ENCODE measurements at regions not wholly inside any gene's neighbourhood (a gene's known extent, or its start where the extent isn't known, plus 50 kb on each side); places are given as distances from the start of the nearest gene placed in this dataset.

DNA sequence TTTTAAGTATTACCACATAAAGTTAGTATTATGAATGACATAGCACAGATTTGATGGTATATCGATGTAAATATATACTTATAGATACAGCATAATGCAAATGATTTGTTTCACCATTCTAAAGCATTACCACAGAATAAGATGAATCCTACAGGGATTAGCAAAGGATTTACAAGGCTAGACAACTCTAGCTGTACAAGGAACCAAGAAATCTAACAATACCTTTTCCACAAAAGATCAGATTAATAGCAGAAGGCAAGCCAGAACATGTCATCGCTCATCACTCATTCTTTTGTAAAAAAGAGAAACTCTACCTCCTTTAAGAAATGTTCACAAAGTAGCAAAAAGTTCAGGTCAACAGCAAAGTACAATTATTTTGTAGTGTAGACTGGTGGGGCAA, 105.1 kb upstream of the ANK3 start:
- TF ChIP-seq, protein P1, sequence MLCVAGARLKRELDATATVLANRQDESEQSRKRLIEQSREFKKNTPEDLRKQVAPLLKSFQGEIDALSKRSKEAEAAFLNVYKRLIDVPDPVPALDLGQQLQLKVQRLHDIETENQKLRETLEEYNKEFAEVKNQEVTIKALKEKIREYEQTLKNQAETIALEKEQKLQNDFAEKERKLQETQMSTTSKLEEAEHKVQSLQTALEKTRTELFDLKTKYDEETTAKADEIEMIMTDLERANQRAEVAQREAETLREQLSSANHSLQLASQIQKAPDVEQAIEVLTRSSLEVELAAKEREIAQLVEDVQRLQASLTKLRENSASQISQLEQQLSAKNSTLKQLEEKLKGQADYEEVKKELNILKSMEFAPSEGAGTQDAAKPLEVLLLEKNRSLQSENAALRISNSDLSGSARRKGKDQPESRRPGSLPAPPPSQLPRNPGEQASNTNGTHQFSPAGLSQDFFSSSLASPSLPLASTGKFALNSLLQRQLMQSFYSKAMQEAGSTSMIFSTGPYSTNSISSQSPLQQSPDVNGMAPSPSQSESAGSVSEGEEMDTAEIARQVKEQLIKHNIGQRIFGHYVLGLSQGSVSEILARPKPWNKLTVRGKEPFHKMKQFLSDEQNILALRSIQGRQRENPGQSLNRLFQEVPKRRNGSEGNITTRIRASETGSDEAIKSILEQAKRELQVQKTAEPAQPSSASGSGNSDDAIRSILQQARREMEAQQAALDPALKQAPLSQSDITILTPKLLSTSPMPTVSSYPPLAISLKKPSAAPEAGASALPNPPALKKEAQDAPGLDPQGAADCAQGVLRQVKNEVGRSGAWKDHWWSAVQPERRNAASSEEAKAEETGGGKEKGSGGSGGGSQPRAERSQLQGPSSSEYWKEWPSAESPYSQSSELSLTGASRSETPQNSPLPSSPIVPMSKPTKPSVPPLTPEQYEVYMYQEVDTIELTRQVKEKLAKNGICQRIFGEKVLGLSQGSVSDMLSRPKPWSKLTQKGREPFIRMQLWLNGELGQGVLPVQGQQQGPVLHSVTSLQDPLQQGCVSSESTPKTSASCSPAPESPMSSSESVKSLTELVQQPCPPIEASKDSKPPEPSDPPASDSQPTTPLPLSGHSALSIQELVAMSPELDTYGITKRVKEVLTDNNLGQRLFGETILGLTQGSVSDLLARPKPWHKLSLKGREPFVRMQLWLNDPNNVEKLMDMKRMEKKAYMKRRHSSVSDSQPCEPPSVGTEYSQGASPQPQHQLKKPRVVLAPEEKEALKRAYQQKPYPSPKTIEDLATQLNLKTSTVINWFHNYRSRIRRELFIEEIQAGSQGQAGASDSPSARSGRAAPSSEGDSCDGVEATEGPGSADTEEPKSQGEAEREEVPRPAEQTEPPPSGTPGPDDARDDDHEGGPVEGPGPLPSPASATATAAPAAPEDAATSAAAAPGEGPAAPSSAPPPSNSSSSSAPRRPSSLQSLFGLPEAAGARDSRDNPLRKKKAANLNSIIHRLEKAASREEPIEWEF (CRISPR knock-in tag; IDR thresholded peaks at IDR 0.05), result no peak
- TF ChIP-seq ZFP1 (CRISPR knock-in tag; IDR thresholded peaks at IDR 0.05) (no peak), EGR1 (conservative IDR thresholded peaks at IDR 0.05) (no peak), NFATC3 (IDR thresholded peaks at IDR 0.05) (no peak), JUNB (CRISPR knock-in tag; conservative IDR thresholded peaks at IDR 0.05) (no peak), ZFX (CRISPR knock-in tag; IDR thresholded peaks at IDR 0.05) (no peak), HNRNPL (IDR thresholded peaks at IDR 0.05; ENCODE audit: low read depth, low read length) (no peak), KDM1A (IDR thresholded peaks at IDR 0.05) (no peak), GABPB1 (CRISPR knock-in tag; IDR thresholded peaks at IDR 0.05) (no peak)
- TF ChIP-seq, protein P2, sequence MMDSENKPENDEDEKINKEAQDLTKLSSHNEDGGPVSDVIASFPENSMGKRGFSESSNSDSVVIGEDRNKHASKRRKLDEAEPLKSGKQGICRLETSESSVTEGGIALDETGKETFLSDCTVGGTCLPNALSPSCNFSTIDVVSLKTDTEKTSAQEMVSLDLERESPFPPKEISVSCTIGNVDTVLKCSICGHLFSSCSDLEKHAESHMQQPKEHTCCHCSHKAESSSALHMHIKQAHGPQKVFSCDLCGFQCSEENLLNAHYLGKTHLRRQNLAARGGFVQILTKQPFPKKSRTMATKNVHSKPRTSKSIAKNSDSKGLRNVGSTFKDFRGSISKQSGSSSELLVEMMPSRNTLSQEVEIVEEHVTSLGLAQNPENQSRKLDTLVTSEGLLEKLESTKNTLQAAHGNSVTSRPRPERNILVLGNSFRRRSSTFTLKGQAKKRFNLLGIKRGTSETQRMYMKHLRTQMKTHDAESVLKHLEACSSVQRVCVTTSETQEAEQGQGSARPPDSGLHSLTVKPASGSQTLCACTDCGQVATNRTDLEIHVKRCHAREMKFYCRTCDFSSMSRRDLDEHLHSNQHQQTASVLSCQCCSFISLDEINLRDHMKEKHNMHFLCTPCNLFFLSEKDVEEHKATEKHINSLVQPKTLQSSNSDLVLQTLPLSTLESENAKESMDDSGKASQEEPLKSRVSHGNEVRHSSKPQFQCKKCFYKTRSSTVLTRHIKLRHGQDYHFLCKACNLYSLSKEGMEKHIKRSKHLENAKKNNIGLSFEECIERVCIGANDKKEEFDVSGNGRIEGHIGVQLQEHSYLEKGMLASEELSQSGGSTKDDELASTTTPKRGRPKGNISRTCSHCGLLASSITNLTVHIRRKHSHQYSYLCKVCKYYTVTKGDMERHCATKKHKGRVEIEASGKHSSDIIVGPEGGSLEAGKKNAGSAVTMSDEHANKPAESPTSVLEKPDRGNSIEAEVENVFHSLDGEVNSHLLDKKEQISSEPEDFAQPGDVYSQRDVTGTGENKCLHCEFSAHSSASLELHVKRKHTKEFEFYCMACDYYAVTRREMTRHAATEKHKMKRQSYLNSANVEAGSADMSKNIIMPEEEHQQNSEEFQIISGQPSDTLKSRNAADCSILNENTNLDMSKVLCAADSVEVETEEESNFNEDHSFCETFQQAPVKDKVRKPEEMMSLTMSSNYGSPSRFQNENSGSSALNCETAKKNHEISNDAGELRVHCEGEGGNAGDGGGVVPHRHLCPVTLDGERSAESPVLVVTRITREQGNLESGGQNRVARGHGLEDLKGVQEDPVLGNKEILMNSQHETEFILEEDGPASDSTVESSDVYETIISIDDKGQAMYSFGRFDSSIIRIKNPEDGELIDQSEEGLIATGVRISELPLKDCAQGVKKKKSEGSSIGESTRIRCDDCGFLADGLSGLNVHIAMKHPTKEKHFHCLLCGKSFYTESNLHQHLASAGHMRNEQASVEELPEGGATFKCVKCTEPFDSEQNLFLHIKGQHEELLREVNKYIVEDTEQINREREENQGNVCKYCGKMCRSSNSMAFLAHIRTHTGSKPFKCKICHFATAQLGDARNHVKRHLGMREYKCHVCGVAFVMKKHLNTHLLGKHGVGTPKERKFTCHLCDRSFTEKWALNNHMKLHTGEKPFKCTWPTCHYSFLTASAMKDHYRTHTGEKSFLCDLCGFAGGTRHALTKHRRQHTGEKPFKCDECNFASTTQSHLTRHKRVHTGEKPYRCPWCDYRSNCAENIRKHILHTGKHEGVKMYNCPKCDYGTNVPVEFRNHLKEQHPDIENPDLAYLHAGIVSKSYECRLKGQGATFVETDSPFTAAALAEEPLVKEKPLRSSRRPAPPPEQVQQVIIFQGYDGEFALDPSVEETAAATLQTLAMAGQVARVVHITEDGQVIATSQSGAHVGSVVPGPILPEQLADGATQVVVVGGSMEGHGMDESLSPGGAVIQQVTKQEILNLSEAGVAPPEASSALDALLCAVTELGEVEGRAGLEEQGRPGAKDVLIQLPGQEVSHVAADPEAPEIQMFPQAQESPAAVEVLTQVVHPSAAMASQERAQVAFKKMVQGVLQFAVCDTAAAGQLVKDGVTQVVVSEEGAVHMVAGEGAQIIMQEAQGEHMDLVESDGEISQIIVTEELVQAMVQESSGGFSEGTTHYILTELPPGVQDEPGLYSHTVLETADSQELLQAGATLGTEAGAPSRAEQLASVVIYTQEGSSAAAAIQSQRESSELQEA (IDR thresholded peaks at IDR 0.05; ENCODE audit: low read depth), result no peak
- TF ChIP-seq, protein P3, sequence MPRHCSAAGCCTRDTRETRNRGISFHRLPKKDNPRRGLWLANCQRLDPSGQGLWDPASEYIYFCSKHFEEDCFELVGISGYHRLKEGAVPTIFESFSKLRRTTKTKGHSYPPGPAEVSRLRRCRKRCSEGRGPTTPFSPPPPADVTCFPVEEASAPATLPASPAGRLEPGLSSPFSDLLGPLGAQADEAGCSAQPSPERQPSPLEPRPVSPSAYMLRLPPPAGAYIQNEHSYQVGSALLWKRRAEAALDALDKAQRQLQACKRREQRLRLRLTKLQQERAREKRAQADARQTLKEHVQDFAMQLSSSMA (CRISPR knock-in tag; IDR thresholded peaks at IDR 0.05), result no peak
- TF ChIP-seq, protein P4, sequence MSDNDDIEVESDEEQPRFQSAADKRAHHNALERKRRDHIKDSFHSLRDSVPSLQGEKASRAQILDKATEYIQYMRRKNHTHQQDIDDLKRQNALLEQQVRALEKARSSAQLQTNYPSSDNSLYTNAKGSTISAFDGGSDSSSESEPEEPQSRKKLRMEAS (CRISPR knock-in tag; IDR thresholded peaks at IDR 0.05), result no peak
- TF ChIP-seq, protein P5, sequence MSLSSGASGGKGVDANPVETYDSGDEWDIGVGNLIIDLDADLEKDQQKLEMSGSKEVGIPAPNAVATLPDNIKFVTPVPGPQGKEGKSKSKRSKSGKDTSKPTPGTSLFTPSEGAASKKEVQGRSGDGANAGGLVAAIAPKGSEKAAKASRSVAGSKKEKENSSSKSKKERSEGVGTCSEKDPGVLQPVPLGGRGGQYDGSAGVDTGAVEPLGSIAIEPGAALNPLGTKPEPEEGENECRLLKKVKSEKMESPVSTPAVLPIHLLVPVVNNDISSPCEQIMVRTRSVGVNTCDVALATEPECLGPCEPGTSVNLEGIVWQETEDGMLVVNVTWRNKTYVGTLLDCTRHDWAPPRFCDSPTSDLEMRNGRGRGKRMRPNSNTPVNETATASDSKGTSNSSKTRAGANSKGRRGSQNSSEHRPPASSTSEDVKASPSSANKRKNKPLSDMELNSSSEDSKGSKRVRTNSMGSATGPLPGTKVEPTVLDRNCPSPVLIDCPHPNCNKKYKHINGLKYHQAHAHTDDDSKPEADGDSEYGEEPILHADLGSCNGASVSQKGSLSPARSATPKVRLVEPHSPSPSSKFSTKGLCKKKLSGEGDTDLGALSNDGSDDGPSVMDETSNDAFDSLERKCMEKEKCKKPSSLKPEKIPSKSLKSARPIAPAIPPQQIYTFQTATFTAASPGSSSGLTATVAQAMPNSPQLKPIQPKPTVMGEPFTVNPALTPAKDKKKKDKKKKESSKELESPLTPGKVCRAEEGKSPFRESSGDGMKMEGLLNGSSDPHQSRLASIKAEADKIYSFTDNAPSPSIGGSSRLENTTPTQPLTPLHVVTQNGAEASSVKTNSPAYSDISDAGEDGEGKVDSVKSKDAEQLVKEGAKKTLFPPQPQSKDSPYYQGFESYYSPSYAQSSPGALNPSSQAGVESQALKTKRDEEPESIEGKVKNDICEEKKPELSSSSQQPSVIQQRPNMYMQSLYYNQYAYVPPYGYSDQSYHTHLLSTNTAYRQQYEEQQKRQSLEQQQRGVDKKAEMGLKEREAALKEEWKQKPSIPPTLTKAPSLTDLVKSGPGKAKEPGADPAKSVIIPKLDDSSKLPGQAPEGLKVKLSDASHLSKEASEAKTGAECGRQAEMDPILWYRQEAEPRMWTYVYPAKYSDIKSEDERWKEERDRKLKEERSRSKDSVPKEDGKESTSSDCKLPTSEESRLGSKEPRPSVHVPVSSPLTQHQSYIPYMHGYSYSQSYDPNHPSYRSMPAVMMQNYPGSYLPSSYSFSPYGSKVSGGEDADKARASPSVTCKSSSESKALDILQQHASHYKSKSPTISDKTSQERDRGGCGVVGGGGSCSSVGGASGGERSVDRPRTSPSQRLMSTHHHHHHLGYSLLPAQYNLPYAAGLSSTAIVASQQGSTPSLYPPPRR (CRISPR knock-in tag; IDR thresholded peaks at IDR 0.05; ENCODE audit: borderline replicate concordance), result no peak
